GM12878 (cell line): ENCODE measurements at regions not wholly inside any gene's neighbourhood (a gene's known extent, or its start where the extent isn't known, plus 50 kb on each side); places are given as distances from the start of the nearest gene placed in this dataset.

Experiments used
- CBX3 ChIP-seq: fragments of 200-600 bp; sonication (generic); IDR thresholded peaks from 2 replicates; pipeline ENCODE4 v1.6.1; 2016; ENCODE audit warnings: low read depth, borderline replicate concordance
- CHD2 ChIP-seq: IDR thresholded peaks from 2 replicates; pipeline ENCODE4 v1.6.1; 2011; ENCODE audit warnings: low read depth, low read length, improper control_type of control experiment, borderline replicate concordance
- EZH2 ChIP-seq: IDR thresholded peaks from 2 replicates; pipeline ENCODE4 v1.6.1; 2012; ENCODE audit warnings: low read depth, mild to moderate bottlenecking, control low read depth, inconsistent platforms, low read length, borderline replicate concordance; ENCODE audit not compliant: control insufficient read depth
- NFIC ChIP-seq: IDR thresholded peaks from 2 replicates; pipeline ENCODE4 v1.6.1; 2012; ENCODE audit warnings: low read depth, mild to moderate bottlenecking, inconsistent platforms, low read length, moderate library complexity
- NRF1 ChIP-seq: conservative IDR thresholded peaks from 2 replicates; pipeline ENCODE4 v1.6.1; 2011; ENCODE audit warnings: mild to moderate bottlenecking, low read depth, low read length, improper control_type of control experiment
- POLR2AphosphoS2 ChIP-seq: IDR thresholded peaks from 2 replicates; pipeline ENCODE4 v1.6.1; 2011; ENCODE audit warnings: low read depth, mild to moderate bottlenecking, low read length, improper control_type of control experiment, moderate library complexity
- SIN3A ChIP-seq: IDR thresholded peaks from 2 replicates; pipeline ENCODE4 v1.6.1; 2012; ENCODE audit warnings: low read depth, low read length, improper control_type of control experiment
- TF ChIP-seq, protein P1 (sequence below), 3 experiments: IDR thresholded peaks in 2 of 3; conservative IDR thresholded peaks in 1 of 3; 2 replicates each; pipeline ENCODE4 v1.5.1; 2011; ENCODE audit warnings: low read depth in 3 of 3, low read length in 3 of 3, mild to moderate bottlenecking in 3 of 3, control low read depth in 2 of 3, moderate library complexity in 2 of 3, inconsistent platforms in 1 of 3, mixed read lengths in 1 of 3; ENCODE audit not compliant: control insufficient read depth in 2 of 3, insufficient read depth in 1 of 3; ENCODE audit errors: extremely low read depth in 1 of 3

DNA sequence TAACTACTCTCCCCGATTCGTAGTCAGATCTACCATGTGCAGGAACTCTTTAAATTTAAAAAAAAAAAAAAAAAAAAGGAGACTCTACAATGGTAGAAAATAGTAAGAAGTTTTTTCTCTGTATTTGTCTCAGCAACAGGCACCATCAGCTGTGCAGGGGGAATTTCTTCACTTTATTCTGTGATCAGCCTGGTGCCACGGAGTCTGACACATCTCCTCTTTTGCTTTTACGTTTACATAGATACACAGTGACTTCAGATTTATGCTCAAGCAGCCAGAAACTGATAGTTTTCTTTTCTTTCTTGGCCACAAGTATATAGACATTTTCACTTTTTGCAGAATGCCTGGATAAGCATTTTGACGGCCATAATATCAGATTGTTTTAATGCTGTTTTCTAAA lies 190.6 kb upstream of the AKR1E2 start:
- TF ChIP-seq, protein P1, sequence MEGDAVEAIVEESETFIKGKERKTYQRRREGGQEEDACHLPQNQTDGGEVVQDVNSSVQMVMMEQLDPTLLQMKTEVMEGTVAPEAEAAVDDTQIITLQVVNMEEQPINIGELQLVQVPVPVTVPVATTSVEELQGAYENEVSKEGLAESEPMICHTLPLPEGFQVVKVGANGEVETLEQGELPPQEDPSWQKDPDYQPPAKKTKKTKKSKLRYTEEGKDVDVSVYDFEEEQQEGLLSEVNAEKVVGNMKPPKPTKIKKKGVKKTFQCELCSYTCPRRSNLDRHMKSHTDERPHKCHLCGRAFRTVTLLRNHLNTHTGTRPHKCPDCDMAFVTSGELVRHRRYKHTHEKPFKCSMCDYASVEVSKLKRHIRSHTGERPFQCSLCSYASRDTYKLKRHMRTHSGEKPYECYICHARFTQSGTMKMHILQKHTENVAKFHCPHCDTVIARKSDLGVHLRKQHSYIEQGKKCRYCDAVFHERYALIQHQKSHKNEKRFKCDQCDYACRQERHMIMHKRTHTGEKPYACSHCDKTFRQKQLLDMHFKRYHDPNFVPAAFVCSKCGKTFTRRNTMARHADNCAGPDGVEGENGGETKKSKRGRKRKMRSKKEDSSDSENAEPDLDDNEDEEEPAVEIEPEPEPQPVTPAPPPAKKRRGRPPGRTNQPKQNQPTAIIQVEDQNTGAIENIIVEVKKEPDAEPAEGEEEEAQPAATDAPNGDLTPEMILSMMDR (IDR thresholded peaks at IDR 0.05 in 2 of 3, conservative IDR thresholded peaks at IDR 0.05 in 1 of 3; ENCODE audit: control insufficient read depth in 2 of 3, extremely low read depth in 1 of 3, insufficient read depth in 1 of 3, low read depth in 3 of 3, low read length in 3 of 3) = no peak
- TF ChIP-seq POLR2AphosphoS2 (no peak), EZH2 (no peak), NFIC (no peak), NRF1 (no peak), SIN3A (no peak), CHD2 (no peak), CBX3 (no peak)
